Ureter (tissue), 1 donor: ENCODE measurements at regions not wholly inside any gene's neighbourhood (a gene's known extent, or its start where the extent isn't known, plus 50 kb on each side); places are given as distances from the start of the nearest gene placed in this dataset.

Source experiments
- DNase-seq: peaks from one replicate; pipeline ENCODE4 v3.0.0-alpha.2; 2020; ENCODE audit warnings: low spot score
- donor health status: DM: yes; HTN: yes; CAD: no.

GRCh38 chr1:58862728-58863385 lies 79.0 kb upstream of the JUN start:
- no peak for DNase-seq

GRCh38 chr1:58864654-58865053 lies 80.8 kb upstream of the JUN start:
- no peak for DNase-seq

GRCh38 chr1:58866578-58866977 lies 82.7 kb upstream of the JUN start:
- no peak for DNase-seq

GRCh38 chr1:58869638-58870297 lies 85.9 kb upstream of the JUN start:
- no peak for DNase-seq

GRCh38 chr1:58870298-58870676 lies 86.4 kb upstream of the JUN start:
- no peak for DNase-seq

- DNase-seq = no peak
Observed at GRCh38 chr1:58874342-58874741, 90.5 kb upstream of the JUN start.

- DNase-seq = no peak
Observed at GRCh38 chr1:58874757-58875755, 91.2 kb upstream of the JUN start.

- no peak for DNase-seq
Observed at GRCh38 chr1:58879464-58879863, 95.6 kb upstream of the JUN start.

GRCh38 chr1:58880592-58880991 lies 96.7 kb upstream of the JUN start:
- DNase-seq = no peak

- no peak for DNase-seq
Observed at GRCh38 chr1:58881471-58881994, 97.7 kb upstream of the JUN start.

- no peak for DNase-seq
Observed at GRCh38 chr1:58882322-58882948, 98.6 kb upstream of the JUN start.

GRCh38 chr1:58883037-58883887 lies 99.4 kb upstream of the JUN start:
- peak; percentile 80 for DNase-seq

GRCh38 chr1:58883888-58884482 lies 100.1 kb upstream of the JUN start:
- no peak for DNase-seq

GRCh38 chr1:58884706-58885661 lies 101.1 kb upstream of the JUN start:
- no peak for DNase-seq

- DNase-seq = no peak
Observed at GRCh38 chr1:58885998-58886397, 102.2 kb upstream of the JUN start.

GRCh38 chr1:58886611-58887010 lies 102.8 kb upstream of the JUN start:
- no peak for DNase-seq

GRCh38 chr1:58887059-58887458 lies 103.2 kb upstream of the JUN start:
- no peak for DNase-seq

GRCh38 chr1:58888833-58889232 lies 105.0 kb upstream of the JUN start:
- DNase-seq = no peak

GRCh38 chr1:58890113-58890512 lies 106.3 kb upstream of the JUN start:
- DNase-seq = no peak
